RWPE2 (cell line): ENCODE measurements at regions not wholly inside any gene's neighbourhood (a gene's known extent, or its start where the extent isn't known, plus 50 kb on each side); places are given as distances from the start of the nearest gene placed in this dataset.

Experiments used
- ATAC-seq: fragments of 200-7000 bp; cut with Tn5 transposase; 3 replicates; pipeline ENCODE4 v1.9.1; 2021; ENCODE audit warnings: low read depth
- DNase-seq: peaks from one replicate; pipeline ENCODE4 v3.0.0-alpha.2; 2020; ENCODE audit warnings: low spot score
- H3K27ac ChIP-seq: fragments of 450-650 bp; 2 replicates; pipeline ENCODE4 v1.5.1; 2017; ENCODE audit warnings: mild to moderate bottlenecking; ENCODE audit not compliant: poor library complexity, severe bottlenecking
- H3K27me3 ChIP-seq: fragments of 250-450 bp; sonication (Bioruptor Pico); 2 replicates; pipeline ENCODE4 v1.5.1; 2021; ENCODE audit warnings: mild to moderate bottlenecking, moderate library complexity; ENCODE audit not compliant: insufficient read depth, poor library complexity, severe bottlenecking
- H3K36me3 ChIP-seq: fragments of 250-450 bp; sonication (Bioruptor Pico); 2 replicates; pipeline ENCODE4 v1.5.1; 2020; ENCODE audit warnings: low read depth, mild to moderate bottlenecking, moderate library complexity
- H3K4me1 ChIP-seq: fragments of 250-450 bp; sonication (Bioruptor Pico); 2 replicates; pipeline ENCODE4 v1.5.1; 2021; ENCODE audit warnings: mild to moderate bottlenecking, moderate library complexity; ENCODE audit not compliant: insufficient read depth, poor library complexity, severe bottlenecking
- H3K4me3 ChIP-seq: fragments of 250-450 bp; sonication (Bioruptor Pico); 2 replicates; pipeline ENCODE4 v1.5.1; 2021; ENCODE audit warnings: mild to moderate bottlenecking, moderate library complexity; ENCODE audit not compliant: severe bottlenecking
- H3K9me3 ChIP-seq: fragments of 250-450 bp; sonication (Bioruptor Pico); 2 replicates; pipeline ENCODE4 v1.5.1; 2021; ENCODE audit warnings: mild to moderate bottlenecking, moderate library complexity; ENCODE audit not compliant: severe bottlenecking
- TF ChIP-seq, protein P1 (sequence below): fragments of 450-650 bp; IDR thresholded peaks from one replicate; pipeline ENCODE4 v1.5.1; 2017; ENCODE audit warnings: mild to moderate bottlenecking, moderate library complexity; ENCODE audit not compliant: poor library complexity, severe bottlenecking

- H3K4me3 ChIP-seq: no peak overlapping the region
These were observed 1256.5 kb downstream of the STIM2 start for GRCh38 chr4:28117084-28117682.

DNA sequence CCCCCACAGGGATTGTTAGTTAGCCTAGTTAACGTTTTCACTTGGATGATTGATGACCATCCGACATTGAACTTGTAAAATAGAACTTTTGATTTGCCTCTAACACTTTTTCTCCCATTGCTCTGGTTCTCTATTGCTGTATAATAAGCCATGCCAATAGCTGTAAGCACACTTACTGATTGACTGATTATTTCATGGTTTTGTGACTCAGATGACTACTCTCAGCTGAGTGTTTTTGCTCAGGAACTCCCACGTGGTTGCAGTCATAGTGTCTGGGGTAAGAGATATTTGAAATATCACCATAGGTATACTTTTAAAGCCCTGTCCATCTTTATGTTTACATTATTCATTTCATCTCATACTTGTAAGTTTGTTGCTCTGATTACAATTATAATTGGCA lies 1285.5 kb downstream of the STIM2 start:
- Histone ChIP-seq H3K4me3 (no peak overlapping the region), H3K4me1 (no peaks in the 10 kb centered on the region), H3K9me3 (no peaks in the 10 kb centered on the region), H3K27me3 (no peaks in the 10 kb centered on the region), H3K27ac (no peak overlapping the region), H3K36me3 (no peaks in the 10 kb centered on the region)
- DNase-seq (no peak), ATAC-seq (no peak)
- TF ChIP-seq, protein P1, sequence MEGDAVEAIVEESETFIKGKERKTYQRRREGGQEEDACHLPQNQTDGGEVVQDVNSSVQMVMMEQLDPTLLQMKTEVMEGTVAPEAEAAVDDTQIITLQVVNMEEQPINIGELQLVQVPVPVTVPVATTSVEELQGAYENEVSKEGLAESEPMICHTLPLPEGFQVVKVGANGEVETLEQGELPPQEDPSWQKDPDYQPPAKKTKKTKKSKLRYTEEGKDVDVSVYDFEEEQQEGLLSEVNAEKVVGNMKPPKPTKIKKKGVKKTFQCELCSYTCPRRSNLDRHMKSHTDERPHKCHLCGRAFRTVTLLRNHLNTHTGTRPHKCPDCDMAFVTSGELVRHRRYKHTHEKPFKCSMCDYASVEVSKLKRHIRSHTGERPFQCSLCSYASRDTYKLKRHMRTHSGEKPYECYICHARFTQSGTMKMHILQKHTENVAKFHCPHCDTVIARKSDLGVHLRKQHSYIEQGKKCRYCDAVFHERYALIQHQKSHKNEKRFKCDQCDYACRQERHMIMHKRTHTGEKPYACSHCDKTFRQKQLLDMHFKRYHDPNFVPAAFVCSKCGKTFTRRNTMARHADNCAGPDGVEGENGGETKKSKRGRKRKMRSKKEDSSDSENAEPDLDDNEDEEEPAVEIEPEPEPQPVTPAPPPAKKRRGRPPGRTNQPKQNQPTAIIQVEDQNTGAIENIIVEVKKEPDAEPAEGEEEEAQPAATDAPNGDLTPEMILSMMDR: no peak

More at GRCh38 chr4:28117084-28117682, 1256.5 kb downstream of the STIM2 start:
- Histone ChIP-seq H3K27me3 (no peaks in the 10 kb centered on the region), H3K27ac (no peak overlapping the region), H3K4me1 (no peaks in the 10 kb centered on the region), H3K9me3 (no peaks in the 10 kb centered on the region), H3K36me3 (no peaks in the 10 kb centered on the region)
- DNase-seq (no peak), ATAC-seq (no peak)
- TF ChIP-seq, protein P1: no peak

GRCh38 chr4:28148221-28148620 lies 1287.6 kb downstream of the STIM2 start:
- Histone ChIP-seq H3K4me3 (no peak overlapping the region), H3K36me3 (no peaks in the 10 kb centered on the region), H3K9me3 (no peaks in the 10 kb centered on the region), H3K4me1 (no peaks in the 10 kb centered on the region), H3K27me3 (no peaks in the 10 kb centered on the region), H3K27ac (no peak overlapping the region)
- TF ChIP-seq, protein P1: no peak
- DNase-seq (no peak), ATAC-seq (no peak)

DNA sequence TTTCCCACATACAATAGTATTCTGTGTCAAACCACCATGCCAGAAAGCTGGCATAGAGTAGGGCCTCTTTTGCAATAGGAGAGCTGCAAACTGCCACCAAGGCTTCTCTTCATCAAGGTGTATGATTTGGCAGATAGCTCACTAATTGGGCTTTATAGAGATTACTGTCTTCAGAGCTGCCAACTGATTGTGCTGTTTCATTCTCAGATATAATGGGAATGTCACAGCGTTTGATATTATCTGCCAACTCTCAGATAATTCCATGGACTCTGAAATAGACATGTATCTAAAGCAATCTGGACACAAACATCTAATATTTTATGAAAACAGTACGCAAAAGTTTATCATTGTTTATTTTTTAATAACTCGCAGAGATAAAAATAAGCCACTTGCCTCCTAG lies 1289.1 kb downstream of the STIM2 start:
- ATAC-seq: no peak
- Histone ChIP-seq H3K27ac (no peak overlapping the region), H3K4me1 (no peaks in the 10 kb centered on the region), H3K27me3 (no peaks in the 10 kb centered on the region), H3K9me3 (no peaks in the 10 kb centered on the region), H3K36me3 (no peaks in the 10 kb centered on the region), H3K4me3 (no peak overlapping the region)
- TF ChIP-seq, protein P1: no peak
- DNase-seq: no peak

GRCh38 chr4:28151314-28151713 lies 1290.7 kb downstream of the STIM2 start:
- H3K27me3 ChIP-seq: no peaks in the 10 kb centered on the region
- TF ChIP-seq, protein P1: no peak
- no peaks in the 10 kb centered on the region for H3K36me3 ChIP-seq
- no peaks in the 10 kb centered on the region for H3K4me1 ChIP-seq
- H3K9me3 ChIP-seq: no peaks in the 10 kb centered on the region
- no peak overlapping the region for H3K27ac ChIP-seq
- ATAC-seq: no peak
- H3K4me3 ChIP-seq: no peak overlapping the region
- DNase-seq: no peak
